ENCODE measurements at regions not wholly inside any gene's neighbourhood (a gene's known extent, or its start where the extent isn't known, plus 50 kb on each side); places are given as distances from the start of the nearest gene placed in this dataset.
A peak's percentile ranks its signal among the peaks of the same experiment; 100 is the strongest.
"Not testable (repeated sequence)": the region's sequence is repeated elsewhere in the genome, so short reads cannot be mapped to it uniquely, and the experiment has no call there.

GRCh38 chr5:68983959-68984358 lies 109.9 kb upstream of the SLC30A5 start:
- DNase-seq (ENCODE audit: low spot score): no peak

- no peak for DNase-seq (ENCODE audit: low spot score)
Observed at GRCh38 chr5:68991279-68992084, 102.3 kb upstream of the SLC30A5 start.

- DNase-seq (ENCODE audit: low spot score): no peak
Observed at GRCh38 chr5:68994645-68995044, 99.2 kb upstream of the SLC30A5 start.

- no peak for DNase-seq (ENCODE audit: low spot score)
Observed at GRCh38 chr5:68995845-68996545, 97.8 kb upstream of the SLC30A5 start.

- DNase-seq (ENCODE audit: low spot score): no peak
Observed at GRCh38 chr5:68999181-68999580, 94.6 kb upstream of the SLC30A5 start.

GRCh38 chr5:69000216-69000919 lies 93.4 kb upstream of the SLC30A5 start:
- no peak for DNase-seq (ENCODE audit: low spot score)

GRCh38 chr5:69000949-69001348 lies 92.9 kb upstream of the SLC30A5 start:
- DNase-seq (ENCODE audit: low spot score): no peak

- DNase-seq (ENCODE audit: low spot score): no peak
Observed at GRCh38 chr5:69001627-69002026, 92.2 kb upstream of the SLC30A5 start.

- DNase-seq (ENCODE audit: low spot score): no peak
Observed at GRCh38 chr5:69004127-69004526, 89.7 kb upstream of the SLC30A5 start.

GRCh38 chr5:69004676-69005075 lies 89.1 kb upstream of the SLC30A5 start:
- no peak for DNase-seq (ENCODE audit: low spot score)

- DNase-seq (ENCODE audit: low spot score): no peak
Observed at GRCh38 chr5:69006030-69006429, 87.8 kb upstream of the SLC30A5 start.

GRCh38 chr5:69007163-69007562 lies 86.7 kb upstream of the SLC30A5 start:
- no peak for DNase-seq (ENCODE audit: low spot score)

GRCh38 chr5:69007726-69008368 lies 86.0 kb upstream of the SLC30A5 start:
- DNase-seq (ENCODE audit: low spot score): peak; percentile 53

GRCh38 chr5:69010476-69010875 lies 83.3 kb upstream of the SLC30A5 start:
- no peak for DNase-seq (ENCODE audit: low spot score)

GRCh38 chr5:69011910-69012309 lies 81.9 kb upstream of the SLC30A5 start:
- no peak for DNase-seq (ENCODE audit: low spot score)

- no peak for DNase-seq (ENCODE audit: low spot score)
Observed at GRCh38 chr5:69013481-69013880, 80.3 kb upstream of the SLC30A5 start.

GRCh38 chr5:69014007-69014406 lies 79.8 kb upstream of the SLC30A5 start:
- not testable (repeated sequence) for DNase-seq (ENCODE audit: low spot score)

GRCh38 chr5:69019668-69020375 lies 74.0 kb upstream of the SLC30A5 start:
- DNase-seq (ENCODE audit: low spot score): no peak

GRCh38 chr5:69024241-69024651 lies 69.6 kb upstream of the SLC30A5 start:
- DNase-seq (ENCODE audit: low spot score): peak; percentile 50

GRCh38 chr5:69029292-69029691 lies 64.5 kb upstream of the SLC30A5 start:
- DNase-seq (ENCODE audit: low spot score): no peak

- peak; percentile 28 for DNase-seq (ENCODE audit: low spot score)
Observed at GRCh38 chr5:69030358-69031062, 63.3 kb upstream of the SLC30A5 start.
